CD4-positive, alpha-beta T cell treated with Interleukin-15 for 1 hour (primary cell): ENCODE measurements at regions not wholly inside any gene's neighbourhood (a gene's known extent, or its start where the extent isn't known, plus 50 kb on each side); places are given as distances from the start of the nearest gene placed in this dataset.

Experiments used
- DNase-seq: peaks from one replicate; pipeline ENCODE4 v3.0.0-alpha.2; 2020

DNA sequence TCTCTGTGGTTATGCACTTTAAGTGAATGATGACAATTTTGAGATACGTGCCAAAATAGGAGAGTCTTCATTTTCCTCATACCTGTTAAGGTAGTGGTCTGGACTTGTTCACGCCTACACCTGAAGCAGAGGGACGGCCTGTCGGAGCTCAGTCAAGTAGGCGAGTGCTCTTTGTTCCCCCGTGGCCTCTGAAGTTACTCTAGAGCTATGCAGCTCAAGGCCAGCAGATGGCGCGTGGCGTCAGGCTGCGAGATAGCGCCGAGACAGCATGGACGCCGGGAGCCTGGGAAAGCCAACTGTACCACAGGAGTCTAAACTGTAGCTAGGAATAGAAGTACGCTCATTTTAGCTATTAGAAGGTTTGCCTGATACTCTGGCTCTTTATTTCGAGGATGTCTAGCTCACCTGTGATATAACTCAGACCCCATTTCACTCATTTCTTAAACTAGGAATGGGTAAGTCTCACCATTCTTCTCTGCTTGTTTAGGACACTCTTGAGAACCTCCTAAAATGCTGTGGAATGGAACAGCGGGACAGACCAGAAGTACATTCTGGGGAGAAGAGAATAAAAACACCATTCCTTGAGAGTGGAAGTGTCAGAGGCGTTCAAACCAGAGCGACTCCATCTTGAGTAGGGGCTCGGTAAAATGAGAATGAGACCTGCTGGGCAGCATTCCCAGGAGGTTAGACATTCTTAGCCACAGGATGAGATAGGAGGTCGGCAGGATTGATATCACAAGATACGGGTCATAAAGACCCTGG, 267.4 kb upstream of the HMGA2 start:
- DNase-seq, result peak; percentile 47

DNA sequence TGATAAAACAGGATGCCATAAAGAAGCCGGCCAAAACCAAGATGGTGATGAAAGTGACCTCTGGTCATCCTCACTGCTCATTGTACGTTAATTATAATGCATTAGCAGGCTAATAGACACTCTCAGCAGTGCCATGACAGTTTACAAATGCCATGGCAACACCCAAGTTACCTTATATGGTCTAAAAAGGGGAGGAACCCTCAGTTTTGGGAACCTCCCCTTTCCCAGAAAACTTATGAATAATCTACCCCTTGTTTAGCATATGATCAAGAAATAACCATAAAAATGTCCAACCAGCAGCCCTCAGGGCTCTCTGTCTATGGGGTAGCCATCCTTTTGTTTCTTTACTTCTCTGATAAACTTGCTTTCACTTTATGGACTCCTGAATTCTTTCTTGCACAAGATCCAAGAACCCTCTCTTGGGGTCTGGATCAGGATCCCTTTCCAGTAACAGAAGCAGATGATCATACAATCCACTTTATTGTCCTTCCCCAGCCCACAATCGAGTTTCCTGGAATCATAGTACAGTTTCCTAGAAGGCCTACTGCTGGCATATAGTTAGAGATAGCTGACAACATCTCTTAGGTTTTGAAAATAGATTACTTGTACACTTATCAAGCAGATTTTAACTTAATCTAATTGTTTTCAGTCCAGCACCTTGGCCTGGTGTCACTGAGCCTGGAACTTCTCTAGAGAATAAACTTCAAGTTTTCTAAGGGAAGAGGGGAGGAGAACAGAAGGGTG, 266.7 kb upstream of the HMGA2 start:
- DNase-seq, result no peak

DNA sequence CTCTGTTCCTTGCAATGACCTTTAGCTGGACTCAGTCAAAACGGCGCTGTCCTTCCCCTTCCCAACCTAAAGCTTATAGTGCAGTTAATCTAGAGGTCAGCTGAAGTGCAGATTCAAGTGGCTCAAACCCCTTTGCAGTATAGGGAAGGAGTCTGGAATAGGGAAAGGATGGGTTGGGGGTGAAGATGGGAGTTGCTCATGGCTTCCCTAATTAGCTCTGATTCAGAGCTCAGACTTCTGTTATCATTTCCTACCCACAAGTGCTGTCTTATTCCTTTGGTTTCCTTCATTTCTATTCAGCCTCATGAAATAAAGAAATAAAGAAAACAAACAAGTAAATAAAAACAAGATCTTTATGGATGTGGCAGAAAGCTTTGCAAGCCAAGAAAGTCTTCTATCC, 264.0 kb upstream of the HMGA2 start:
- DNase-seq, result no peak

DNA sequence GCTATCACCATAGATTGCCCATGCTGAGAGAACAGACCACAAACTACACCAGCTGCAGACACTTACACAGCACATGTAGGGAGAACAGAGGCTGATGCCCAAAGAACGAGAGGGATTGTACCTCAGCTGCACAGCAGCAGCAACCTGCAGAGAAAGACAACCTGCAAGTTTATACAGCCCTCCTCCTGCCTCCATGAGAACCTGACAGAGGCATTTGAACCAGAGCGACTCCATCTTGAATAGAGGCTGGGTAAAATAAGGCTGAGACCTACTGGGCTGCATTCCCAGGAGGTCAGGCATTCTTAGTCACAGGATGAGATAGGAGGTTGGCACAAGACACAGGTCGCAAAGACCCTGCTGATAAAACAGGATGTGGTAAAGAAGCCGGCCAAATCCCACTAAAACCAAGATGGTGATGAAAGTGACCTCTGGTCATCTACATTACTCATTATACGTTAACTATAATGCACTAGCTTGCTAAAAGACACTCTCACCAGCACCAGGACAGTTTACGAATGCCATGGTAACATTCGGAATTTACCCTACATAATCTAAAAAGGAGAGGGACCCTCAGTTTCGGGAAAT, 262.4 kb upstream of the HMGA2 start:
- DNase-seq, result no peak

DNA sequence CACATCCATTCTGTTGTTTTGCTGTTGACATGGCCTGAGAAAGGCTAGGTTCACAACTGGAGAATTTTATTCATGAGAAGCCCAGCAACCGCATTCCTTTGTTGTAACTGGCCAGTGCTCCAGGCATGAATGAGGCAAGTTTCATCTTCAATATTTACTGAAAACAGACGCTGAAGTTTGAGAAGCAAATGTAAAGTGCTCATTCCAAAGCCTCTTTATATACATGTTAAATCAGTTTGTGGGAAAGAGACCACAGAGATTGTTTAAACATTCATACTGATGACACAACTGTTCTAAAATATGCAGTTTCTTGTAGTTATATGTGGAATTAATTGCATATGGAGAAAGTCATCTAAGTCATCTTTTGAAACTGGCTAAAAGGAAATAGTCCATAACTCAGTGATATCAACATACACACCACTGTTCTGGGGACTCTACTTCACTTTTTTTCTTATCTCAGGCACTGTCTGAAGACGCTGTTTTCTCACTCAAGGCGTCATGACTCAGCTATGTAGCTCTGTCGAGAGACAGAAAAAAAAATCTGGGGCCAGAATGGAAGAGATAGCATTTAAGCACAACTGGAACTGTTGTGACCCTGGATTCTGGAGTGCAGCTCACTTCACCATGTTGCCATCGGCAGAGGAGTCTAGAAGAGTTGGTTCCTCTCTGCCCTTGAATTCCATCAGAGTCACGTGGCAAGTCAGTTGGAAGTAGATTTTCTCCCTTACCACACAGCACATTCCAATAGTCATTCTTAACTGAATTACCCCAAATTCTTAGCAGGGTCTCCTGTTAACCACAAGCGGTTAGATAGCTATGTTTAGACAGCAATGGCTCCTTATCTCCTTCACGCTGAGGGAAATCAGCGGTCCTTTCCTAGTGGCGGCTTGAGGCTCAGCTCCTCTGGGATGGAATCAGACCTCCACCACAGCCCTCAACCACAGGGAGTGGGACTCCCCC, 258.4 kb upstream of the HMGA2 start:
- DNase-seq, result no peak

DNA sequence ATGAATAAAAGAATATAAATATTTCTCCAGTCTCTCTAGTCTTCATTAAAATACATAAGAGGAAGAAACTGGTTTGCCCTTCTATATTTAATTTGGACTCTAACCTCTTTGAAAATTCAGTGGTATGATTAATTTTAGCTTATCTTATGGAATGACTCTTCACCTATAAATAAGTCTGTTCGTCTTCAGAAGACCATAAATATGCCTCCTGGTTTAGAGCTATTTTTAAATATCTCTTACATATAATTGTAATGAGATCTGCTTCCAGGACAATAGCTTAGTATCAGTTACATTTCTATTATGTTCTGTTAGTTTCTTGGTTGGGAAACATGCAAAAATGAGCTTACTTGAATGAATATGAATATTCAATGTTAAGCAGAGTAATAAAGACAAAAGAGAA, 257.5 kb upstream of the HMGA2 start:
- DNase-seq, result no peak

DNA sequence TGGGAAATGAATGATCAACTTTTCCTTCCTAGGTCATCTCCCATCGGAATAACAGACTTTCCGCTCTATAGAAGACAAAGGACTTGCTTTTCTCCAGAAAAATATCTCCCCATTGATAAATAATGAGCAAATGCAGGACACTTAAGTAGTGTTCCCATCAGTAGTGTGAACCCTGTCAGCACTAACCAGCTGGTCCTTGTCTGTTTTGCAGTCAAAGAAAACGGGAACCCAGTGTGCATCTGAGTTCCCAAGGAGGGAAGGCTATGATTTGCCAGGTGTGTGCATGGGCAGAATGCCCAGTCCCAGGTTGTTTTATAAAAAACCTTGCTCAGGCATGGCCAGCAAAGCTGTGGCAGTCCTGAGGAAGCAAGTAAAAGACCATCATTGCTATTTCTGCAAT, 256.5 kb upstream of the HMGA2 start:
- DNase-seq, result no peak

DNA sequence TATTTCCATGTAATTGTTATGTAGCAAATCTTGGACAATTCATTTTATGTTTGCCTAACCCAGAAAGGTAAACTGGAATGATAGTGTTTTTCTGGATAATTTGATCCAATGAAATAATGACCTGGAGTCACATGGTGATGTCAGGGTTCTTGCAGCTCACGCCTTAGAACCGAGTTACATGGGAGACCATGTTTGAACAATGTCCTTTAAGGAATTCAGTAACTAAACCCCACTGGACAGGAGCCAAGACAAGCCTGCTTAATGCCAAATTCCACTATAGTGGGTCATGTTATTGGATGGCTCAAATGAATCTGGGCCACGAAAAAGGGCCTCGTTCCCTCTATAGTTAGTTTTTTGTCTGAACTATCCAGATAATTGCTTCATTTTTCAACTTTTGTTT, 255.8 kb upstream of the HMGA2 start:
- DNase-seq, result no peak

DNA sequence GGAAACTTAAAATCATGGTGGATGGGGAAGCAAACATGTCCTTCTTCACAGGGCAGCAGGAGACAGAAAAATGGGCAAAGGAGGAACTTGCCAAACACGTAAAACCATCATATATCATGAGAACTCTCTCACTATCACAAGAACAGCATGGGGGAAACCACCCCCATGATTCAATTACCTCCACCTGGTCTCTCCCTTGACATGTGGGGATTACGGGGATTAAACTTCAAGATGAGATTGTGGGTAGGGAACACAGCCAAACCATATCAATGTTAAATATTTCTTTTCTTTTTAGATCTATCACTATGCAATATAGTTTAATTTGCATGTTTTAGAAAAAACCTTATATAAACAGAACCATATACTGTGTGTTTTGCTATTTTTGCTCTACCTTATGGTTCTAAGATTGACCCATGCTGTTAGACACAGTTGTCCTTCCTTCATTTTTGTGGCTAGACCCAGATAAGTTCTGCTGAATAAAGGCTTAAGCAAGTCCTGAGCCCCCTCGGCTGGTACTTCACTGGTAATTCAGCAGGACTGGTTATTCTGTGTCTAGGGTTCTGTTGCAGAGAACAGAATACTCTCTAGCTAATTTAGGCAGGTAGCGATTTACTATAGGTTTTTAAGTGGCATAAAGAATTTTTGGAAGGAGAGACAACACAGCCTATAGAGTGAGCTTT, 253.7 kb upstream of the HMGA2 start:
- no peak for DNase-seq

DNA sequence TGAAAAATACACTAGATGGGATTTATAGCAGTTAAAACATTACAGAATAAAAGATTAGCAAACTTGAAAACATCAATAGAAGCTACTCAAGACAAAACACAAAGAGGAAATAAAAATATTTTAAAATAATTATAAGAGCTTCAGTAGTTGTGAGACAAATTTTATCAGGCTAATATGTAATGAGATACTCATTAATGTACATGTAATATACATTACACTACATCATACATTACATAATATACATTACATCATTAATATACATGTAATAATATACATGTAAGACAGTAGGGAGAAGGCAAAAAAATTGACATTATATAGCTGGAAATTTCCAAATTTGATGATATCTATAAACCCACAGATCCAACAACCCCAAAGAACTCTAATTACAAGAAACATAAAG, 249.4 kb upstream of the HMGA2 start:
- DNase-seq, result no peak

DNA sequence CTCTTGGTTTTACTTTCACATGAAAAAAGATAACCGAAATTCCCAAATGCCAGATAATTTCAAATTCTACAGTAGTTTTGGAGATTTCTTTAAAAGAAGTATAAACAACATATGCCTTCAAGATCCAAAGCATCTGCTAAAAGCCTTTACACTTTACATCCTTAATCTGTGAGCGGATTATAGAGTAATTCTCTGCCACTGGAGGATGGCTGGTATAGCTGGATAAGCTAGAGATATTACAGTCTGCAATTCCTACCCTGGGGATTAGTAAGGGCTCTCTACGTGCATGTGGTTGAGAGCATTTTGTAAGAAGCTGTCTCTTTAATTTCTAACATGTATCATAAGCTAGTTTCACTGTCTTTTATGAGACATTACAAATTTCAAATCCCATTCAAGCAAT, 240.3 kb upstream of the HMGA2 start:
- DNase-seq, result no peak

DNA sequence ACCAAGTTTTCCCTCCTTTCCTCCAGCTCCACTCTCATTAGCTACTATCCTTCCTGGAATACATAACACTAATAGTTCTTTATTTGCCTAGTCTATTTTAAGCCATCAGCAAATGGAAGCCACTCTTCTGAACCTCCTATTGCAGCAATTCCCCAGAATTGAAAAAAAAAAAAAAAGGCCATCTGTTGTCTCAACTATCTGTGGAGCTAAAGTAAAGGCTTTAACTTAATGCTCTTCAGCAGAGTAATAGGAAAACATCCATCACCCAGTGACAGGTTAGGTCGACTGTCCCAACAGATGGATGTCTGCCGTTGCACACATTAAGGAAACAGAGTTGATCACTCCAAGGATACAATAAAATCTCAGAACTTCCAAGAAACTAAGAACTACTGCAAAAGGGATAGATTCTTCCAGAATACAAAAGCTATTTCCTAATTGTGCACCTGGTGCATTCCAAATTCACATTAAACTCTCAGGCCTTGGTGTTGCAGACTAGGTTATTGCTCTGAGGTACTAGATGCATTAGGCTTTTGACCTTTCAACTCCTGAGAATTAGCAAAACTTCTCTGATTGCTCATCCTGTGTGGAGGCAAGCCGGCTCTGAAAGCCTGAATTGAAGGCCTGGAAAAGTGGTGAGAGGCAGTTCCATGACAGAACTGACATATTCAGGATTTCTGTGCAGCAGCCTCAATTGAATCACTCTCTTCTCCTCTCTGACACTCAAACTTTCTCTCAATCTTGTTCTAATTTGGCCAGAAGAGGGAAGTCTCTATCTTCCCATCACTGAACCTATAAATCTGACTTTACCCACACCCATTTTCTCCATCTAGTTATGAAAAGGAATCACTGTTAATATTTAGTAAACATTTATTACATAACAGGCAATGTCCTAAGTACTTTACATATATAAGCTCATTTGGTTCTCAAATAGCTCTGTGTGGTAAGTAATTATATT, 238.4 kb upstream of the HMGA2 start:
- DNase-seq, result no peak

DNA sequence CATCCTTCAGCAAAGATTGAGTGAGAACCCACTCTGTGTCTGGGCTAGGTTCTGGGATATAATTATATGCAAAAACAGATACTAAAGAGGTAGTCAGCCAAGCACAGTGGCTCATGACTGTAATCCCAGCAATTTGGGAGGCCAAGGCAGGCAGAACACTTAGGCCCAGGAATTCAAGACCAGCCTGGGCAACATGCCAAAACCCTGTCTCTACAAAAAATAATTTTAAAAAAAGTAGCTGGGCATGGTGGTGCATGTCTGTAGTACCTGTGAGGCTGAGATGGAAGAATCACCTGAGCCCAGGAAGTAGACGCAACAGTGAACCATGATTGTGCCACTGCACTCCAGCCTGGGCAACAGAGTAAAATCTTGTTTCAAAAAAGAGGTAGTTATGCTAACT, 237.5 kb upstream of the HMGA2 start:
- no peak for DNase-seq

DNA sequence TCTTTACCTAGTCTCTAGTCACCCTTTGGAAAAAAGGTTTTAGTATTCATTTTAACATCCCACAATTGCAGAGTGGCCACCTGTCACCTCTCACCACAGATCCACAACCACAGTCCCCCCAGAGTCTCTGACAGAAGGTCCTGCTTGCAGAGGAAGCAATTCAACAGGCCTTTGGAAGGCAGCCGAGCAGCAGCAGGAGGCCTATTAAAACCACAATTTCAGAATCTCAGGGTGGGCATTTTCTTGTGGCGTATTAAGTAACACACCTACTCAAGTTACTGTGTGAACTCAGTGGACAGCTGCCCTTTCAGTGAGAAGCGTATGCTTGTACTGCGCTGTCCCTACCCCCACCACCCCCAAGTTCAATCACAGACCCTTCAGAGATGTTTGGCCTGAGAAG, 234.0 kb upstream of the HMGA2 start:
- no peak for DNase-seq

DNA sequence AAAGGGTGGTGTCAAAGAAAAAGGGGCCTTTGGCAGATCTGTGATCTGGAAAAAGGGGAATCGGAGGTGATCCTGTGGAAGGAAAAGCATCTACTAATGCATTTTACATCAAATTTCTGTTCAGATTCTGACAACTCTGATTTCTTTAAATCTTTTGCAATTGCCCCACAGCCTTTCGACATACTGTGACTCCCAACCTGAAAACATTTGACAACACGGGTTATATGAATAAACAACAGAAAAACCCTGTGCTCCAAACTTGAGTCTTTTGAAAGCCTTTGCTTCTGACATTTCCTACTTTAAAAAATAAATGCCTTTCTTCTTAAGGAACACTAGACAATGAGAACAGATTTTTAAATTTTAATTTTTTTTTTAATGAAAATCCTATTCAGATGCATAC, 231.9 kb upstream of the HMGA2 start:
- DNase-seq, result no peak

DNA sequence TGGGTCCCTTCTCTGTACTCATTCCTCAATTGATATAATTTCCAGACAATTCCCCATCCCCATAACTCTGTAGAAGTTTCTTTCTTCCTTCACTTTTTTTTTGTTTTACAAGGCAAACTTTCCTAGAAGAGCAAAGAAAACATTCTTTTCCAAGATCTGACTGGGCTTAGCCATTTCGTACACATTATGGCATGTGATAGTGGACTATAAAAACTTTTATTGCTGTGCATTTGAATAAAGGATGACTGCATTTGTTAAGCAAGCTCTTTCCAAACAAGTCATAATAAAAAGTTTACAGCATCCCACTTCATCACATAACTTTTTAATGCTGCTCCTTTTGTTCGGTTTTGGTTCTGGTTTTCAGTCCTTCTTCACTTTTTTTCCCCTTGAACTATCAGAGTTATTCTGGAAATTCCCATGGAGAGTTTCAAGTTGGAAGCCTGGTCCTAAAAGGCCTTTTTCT, 231.0 kb upstream of the HMGA2 start:
- no peak for DNase-seq

DNA sequence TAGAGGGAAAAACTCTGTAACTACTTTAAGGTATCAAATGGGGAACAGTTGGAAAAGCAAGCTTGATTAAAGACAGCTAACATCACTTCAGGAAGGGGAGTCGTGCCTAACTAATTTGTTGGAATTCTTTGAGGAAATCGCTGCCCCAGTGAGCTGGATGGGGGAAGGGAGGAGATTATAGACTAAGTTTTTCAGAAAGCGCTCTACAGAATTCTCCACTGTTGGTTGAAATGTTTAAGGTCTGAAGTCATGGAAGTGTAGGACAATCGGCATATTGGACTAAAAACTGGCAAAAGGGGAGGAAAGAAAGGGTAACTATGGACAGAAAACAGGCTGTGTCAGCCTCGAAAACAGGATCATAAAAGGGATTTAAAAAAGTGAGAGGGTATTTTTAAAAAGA, 229.9 kb upstream of the HMGA2 start:
- DNase-seq, result no peak

DNA sequence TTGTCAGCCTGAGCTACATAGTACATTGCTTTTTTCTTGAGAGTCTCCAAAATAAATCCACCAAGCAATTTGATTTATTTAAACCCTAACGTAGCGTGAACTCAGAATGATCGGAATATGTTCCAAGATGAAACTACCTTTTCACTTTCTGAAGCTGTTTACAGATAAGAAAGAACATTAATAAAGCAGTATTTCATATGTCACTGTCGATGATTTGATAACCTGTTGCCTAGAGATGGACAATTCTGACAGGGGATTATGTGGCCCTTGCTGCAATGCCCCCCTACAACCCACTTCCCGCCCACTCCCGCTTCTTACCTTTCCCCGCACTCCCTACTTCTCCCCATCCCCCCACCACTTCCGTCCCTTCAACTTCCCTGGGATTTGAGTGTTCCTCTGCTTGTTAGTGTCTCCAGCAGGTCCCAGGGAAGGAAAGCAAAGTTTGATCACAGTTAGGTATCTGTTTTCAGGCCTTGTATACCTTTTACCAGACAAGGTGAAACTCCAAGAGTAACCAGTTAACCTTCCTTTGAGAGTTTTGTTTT, 229.2 kb upstream of the HMGA2 start:
- no peak for DNase-seq

DNA sequence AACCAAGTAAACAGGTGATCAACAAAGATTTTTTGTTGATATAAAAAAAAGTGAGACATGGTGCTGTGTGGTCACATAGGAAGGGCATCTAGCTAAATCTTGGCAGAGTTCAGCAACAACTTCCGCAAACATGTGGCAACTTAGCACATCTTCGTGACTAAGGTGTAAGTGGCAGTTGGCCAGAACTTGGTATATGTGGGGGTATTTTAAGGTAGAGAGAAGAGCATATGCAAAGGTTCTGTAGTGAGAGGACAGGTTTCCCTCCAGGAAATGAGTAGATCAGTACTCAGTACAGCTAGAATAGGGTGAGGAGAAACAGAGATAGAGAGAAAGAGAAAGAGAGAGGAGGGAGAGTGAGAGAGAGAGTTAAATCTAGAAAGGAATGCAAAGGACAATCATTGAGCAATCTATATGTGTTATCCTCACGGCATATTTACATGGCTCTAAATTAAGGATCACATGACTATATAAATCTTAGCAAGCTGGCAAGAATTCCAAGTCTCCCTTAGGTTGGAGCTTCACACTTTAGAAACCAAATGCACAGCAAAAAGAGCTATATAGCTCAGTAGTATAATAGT, 227.7 kb upstream of the HMGA2 start:
- no peak for DNase-seq

DNA sequence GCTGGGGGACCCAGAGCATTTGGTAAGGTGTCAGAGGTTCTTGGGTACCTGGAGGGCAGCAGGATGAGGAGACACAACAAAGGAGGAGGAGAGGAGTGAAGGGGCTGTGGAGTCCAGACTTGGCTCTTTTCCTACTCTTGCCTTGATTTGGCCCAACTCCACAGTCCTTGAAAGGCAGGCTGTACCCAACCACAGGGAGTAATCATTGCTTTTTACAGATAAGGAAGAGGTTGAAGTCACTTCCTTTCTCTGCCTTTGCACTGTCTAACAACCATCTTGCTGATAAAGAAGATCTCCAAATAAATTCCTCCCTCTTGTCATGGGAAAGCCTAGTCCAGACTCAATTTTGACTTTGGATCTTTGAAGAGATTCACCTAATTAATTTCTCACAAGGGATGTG, 226.8 kb upstream of the HMGA2 start:
- DNase-seq, result no peak

DNA sequence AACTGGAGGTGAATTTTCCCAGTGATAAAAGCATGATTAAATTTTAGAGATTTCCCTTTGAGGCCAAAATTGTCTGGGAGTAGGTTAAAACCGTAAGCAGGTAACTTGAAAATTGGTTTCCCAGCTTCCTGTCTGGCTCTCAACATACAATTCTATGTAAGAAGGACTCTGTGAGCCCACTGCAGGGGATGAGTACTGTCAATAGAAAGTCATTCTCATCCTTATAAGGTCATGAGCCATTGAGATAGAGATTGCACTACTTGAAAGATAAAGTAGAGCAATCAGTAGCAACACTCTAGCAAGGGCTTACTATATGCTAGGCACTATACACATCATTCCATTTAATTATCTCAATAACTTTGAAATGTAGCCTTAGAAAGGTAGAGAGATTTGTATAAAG, 225.6 kb upstream of the HMGA2 start:
- DNase-seq, result no peak
